ENCODE measurements at regions not wholly inside any gene's neighbourhood (a gene's known extent, or its start where the extent isn't known, plus 50 kb on each side); places are given as distances from the start of the nearest gene placed in this dataset.

DNA sequence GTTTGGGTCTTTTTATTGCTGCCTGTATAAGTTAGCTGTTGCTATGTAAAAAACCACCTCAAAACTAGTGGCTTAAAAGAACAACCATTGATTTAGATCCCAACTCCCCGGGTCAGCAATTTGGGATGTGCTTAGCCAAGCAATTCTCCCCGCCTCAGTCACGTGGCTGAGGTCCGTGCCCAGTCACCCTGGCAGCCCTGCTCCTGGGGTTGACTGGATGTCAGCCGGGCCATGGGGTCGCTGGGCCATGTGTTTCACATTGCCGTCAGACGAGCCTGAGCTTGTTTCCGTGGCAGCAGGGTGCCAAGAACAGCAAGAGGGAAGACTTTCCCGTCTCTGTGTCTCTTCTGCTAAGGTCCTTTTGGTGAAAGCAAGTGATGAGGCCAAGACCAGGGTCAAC lies 345.7 kb upstream of the FAT1 start:
- ATAC-seq (ENCODE audit: insufficient read depth, low FRiP score) = no peak
- Histone ChIP-seq H3K9ac (ENCODE audit: insufficient read depth in 1 of 2, low read length in 2 of 2) (no peak overlapping the region), H3K27ac (ENCODE audit: low read depth in 1 of 2, low read length in 1 of 2) (no peak overlapping the region), H3K27me3 (ENCODE audit: control insufficient read depth in 3 of 3, insufficient read depth in 3 of 3, low read length in 2 of 3) (no peaks in the 10 kb centered on the region), H3K9me3 (ENCODE audit: control insufficient read depth in 4 of 4, insufficient read depth in 3 of 4, low read length in 3 of 4) (peaks cover 0 to 3% (median 0%) of the 10 kb centered on the region in 4 donors), H3K36me3 (ENCODE audit: control insufficient read depth in 4 of 4, insufficient read depth in 4 of 4, low read length in 4 of 4) (no peaks in the 10 kb centered on the region), H3K4me3 (no peak overlapping the region), H3K4me1 (ENCODE audit: control insufficient read depth in 5 of 5, insufficient read depth in 5 of 5, low read length in 5 of 5) (peaks cover 0 to 6% (median 0%) of the 10 kb centered on the region in 5 donors)
- DNase-seq = no peak
- 74 to 77% methylated on average over 10 of the region's 10 CpGs for WGBS, 2 donors
- TF ChIP-seq, protein P1, sequence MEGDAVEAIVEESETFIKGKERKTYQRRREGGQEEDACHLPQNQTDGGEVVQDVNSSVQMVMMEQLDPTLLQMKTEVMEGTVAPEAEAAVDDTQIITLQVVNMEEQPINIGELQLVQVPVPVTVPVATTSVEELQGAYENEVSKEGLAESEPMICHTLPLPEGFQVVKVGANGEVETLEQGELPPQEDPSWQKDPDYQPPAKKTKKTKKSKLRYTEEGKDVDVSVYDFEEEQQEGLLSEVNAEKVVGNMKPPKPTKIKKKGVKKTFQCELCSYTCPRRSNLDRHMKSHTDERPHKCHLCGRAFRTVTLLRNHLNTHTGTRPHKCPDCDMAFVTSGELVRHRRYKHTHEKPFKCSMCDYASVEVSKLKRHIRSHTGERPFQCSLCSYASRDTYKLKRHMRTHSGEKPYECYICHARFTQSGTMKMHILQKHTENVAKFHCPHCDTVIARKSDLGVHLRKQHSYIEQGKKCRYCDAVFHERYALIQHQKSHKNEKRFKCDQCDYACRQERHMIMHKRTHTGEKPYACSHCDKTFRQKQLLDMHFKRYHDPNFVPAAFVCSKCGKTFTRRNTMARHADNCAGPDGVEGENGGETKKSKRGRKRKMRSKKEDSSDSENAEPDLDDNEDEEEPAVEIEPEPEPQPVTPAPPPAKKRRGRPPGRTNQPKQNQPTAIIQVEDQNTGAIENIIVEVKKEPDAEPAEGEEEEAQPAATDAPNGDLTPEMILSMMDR (IDR thresholded peaks at IDR 0.05; ENCODE audit: control extremely low read depth, extremely low read depth) = no peak

DNA sequence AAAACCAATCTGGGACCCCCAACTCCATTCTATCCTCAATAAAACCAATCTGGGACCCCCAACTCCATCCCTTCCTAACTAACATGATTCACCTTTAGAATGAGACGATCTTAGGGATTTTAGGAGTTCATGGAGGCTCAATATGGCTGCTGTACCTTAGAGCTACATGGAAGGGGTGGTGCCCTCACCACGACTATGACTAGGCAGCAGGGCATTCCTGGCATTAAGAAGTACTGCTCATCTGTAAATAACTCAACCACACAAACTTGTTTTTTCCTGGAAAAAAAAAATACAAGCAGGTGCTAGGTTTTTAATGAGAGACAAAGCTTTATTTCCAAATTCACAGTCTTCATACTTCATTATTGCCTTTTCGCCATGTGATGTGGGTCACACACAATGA lies 346.5 kb upstream of the FAT1 start:
- peaks cover 0 to 6% (median 0%) of the 10 kb centered on the region in 5 donors for H3K4me1 ChIP-seq (ENCODE audit: control insufficient read depth in 5 of 5, insufficient read depth in 5 of 5, low read length in 5 of 5)
- H3K4me3 ChIP-seq = no peak overlapping the region
- H3K9me3 ChIP-seq (ENCODE audit: control insufficient read depth in 4 of 4, insufficient read depth in 3 of 4, low read length in 3 of 4) = peaks cover 0 to 3% (median 0%) of the 10 kb centered on the region in 4 donors
- H3K36me3 ChIP-seq (ENCODE audit: control insufficient read depth in 4 of 4, insufficient read depth in 4 of 4, low read length in 4 of 4) = no peaks in the 10 kb centered on the region
- no peak overlapping the region for H3K9ac ChIP-seq (ENCODE audit: insufficient read depth in 1 of 2, low read length in 2 of 2)
- no peaks in the 10 kb centered on the region for H3K27me3 ChIP-seq (ENCODE audit: control insufficient read depth in 3 of 3, insufficient read depth in 3 of 3, low read length in 2 of 3)
- WGBS, 2 donors = 92 to 93% methylated on average over 3 of the region's 3 CpGs
- H3K27ac ChIP-seq (ENCODE audit: low read depth in 1 of 2, low read length in 1 of 2) = no peak overlapping the region
- DNase-seq = no peak
- no peak for ATAC-seq (ENCODE audit: insufficient read depth, low FRiP score)
- TF ChIP-seq, protein P1 (IDR thresholded peaks at IDR 0.05; ENCODE audit: control extremely low read depth, extremely low read depth) = no peak

DNA sequence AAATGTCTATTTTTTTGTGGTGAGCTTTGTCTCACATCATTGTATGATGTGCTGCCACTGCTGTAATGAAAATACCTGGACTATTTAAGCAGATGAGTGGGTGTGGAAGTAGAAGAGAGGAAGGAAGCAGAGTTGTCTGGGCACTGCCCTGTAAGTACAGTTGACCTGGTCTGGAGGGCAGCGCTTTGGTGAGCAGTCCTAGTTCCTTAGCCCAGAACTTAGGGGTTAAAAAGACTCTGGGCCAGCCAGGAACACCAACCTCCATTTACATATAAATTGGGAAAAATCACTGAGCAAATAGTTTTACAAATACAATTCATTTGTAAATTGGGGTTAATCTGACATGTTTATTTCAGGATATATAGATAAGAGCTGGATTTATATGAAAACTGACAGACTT lies 347.1 kb upstream of the FAT1 start:
- peaks cover 0 to 6% (median 0%) of the 10 kb centered on the region in 5 donors for H3K4me1 ChIP-seq (ENCODE audit: control insufficient read depth in 5 of 5, insufficient read depth in 5 of 5, low read length in 5 of 5)
- H3K27me3 ChIP-seq (ENCODE audit: control insufficient read depth in 3 of 3, insufficient read depth in 3 of 3, low read length in 2 of 3) = no peaks in the 10 kb centered on the region
- DNase-seq (no peak), ATAC-seq (ENCODE audit: insufficient read depth, low FRiP score) (no peak)
- H3K36me3 ChIP-seq (ENCODE audit: control insufficient read depth in 4 of 4, insufficient read depth in 4 of 4, low read length in 4 of 4) = no peaks in the 10 kb centered on the region
- H3K9me3 ChIP-seq (ENCODE audit: control insufficient read depth in 4 of 4, insufficient read depth in 3 of 4, low read length in 3 of 4) = peaks cover 0 to 3% (median 0%) of the 10 kb centered on the region in 4 donors
- H3K9ac ChIP-seq (ENCODE audit: insufficient read depth in 1 of 2, low read length in 2 of 2) = no peak overlapping the region
- TF ChIP-seq, protein P1 (IDR thresholded peaks at IDR 0.05; ENCODE audit: control extremely low read depth, extremely low read depth) = no peak
- WGBS, 2 donors = 59 to 72% methylated on average over 1 of the region's 1 CpG
- no peak overlapping the region for H3K4me3 ChIP-seq
- H3K27ac ChIP-seq (ENCODE audit: low read depth in 1 of 2, low read length in 1 of 2) = no peak overlapping the region

DNA sequence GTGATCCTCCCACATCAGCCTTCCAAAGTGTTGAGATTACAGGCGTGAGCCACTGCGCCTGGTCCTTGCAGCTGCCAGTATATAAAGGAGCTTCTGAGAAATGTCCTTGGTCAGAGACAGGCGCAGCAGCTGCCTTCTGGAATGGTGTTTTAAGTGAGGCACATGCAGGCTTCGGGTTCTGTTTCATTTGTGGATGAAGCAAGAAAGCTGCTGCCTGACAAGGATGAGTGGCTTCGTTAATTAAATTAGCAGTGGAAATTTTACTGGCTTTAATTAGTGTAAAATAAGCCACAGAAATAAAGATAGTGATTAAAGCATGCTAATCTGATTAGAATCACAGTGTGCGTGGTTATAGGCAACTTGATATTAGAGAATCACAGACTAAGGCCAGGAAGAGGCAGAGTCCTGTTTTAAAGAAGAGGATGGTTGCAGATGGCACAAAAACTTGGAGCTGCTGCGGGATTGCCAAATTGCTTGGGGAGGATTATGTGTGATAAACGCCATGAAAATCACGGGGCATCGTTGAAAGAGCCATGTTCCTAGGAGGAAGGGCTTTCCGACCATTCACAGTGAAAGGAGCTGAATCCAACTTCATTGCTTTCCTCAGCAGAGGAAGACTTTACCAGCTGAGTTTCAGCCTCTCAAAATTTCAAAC lies 348.4 kb upstream of the FAT1 start:
- WGBS, 2 donors = 75 to 76% methylated on average over 11 of the region's 11 CpGs
- peak; percentile 40 to 69 (median 47) for DNase-seq
- TF ChIP-seq, protein P1 (IDR thresholded peaks at IDR 0.05; ENCODE audit: control extremely low read depth, extremely low read depth) = no peak

More for the DNA sequence above, 348.4 kb upstream of the FAT1 start:
- Histone ChIP-seq H3K4me3 (no peak overlapping the region), H3K27ac (ENCODE audit: low read depth in 1 of 2, low read length in 1 of 2) (no peak overlapping the region), H3K9ac (ENCODE audit: insufficient read depth in 1 of 2, low read length in 2 of 2) (no peak overlapping the region), H3K4me1 (ENCODE audit: control insufficient read depth in 5 of 5, insufficient read depth in 5 of 5, low read length in 5 of 5) (peaks cover 0 to 6% (median 0%) of the 10 kb centered on the region in 5 donors), H3K36me3 (ENCODE audit: control insufficient read depth in 4 of 4, insufficient read depth in 4 of 4, low read length in 4 of 4) (no peaks in the 10 kb centered on the region), H3K9me3 (ENCODE audit: control insufficient read depth in 4 of 4, insufficient read depth in 3 of 4, low read length in 3 of 4) (peaks cover 0 to 3% (median 0%) of the 10 kb centered on the region in 4 donors), H3K27me3 (ENCODE audit: control insufficient read depth in 3 of 3, insufficient read depth in 3 of 3, low read length in 2 of 3) (no peaks in the 10 kb centered on the region)
- ATAC-seq (ENCODE audit: insufficient read depth, low FRiP score) = no peak
